ENCODE measurements at regions not wholly inside any gene's neighbourhood (a gene's known extent, or its start where the extent isn't known, plus 50 kb on each side); places are given as distances from the start of the nearest gene placed in this dataset.

GRCh38 chr18:993560-993959, 88.9 kb downstream of the ADCYAP1 start:
- TF ChIP-seq CTCF (conservative IDR thresholded peaks at IDR 0.05), result no peak
- no peak for DNase-seq
- Mint-ChIP-seq H3K9me3 (peaks cover 20% of the 10 kb centered on the region), H3K4me3 (no peak overlapping the region), H3K36me3 (ENCODE audit: low read depth) (peaks cover 17% of the 10 kb centered on the region), H3K27me3 (ENCODE audit: insufficient read depth) (no peaks in the 10 kb centered on the region), H3K4me1 (no peaks in the 10 kb centered on the region), H3K27ac (no peak overlapping the region)
- 87 to 89% methylated on average over 3 of the region's 3 CpGs for WGBS, 2 experiments (ENCODE audit: insufficient coverage in 1 of 2, insufficient read length in 1 of 2)
- Histone ChIP-seq H3K27ac (ENCODE audit: low read depth, low read length) (no peak overlapping the region), H3K9me3 (ENCODE audit: control insufficient read depth, low read length) (no peaks in the 10 kb centered on the region), H3K27me3 (ENCODE audit: control insufficient read depth, insufficient read depth, low read length, poor library complexity, severe bottlenecking) (no peaks in the 10 kb centered on the region), H3K9ac (ENCODE audit: extremely low read depth, low read length, poor library complexity, severe bottlenecking) (no peak overlapping the region), H3K4me3 (ENCODE audit: low read length) (no peak overlapping the region), H3K4me1 (ENCODE audit: control insufficient read depth, insufficient read depth, low read length) (no peaks in the 10 kb centered on the region), H3K36me3 (ENCODE audit: control insufficient read depth, insufficient read depth, low read length) (no peaks in the 10 kb centered on the region)

GRCh38 chr18:995629-996028, 91.0 kb downstream of the ADCYAP1 start:
- Histone ChIP-seq H3K36me3 (ENCODE audit: control insufficient read depth, insufficient read depth, low read length) (no peaks in the 10 kb centered on the region), H3K9ac (ENCODE audit: extremely low read depth, low read length, poor library complexity, severe bottlenecking) (no peak overlapping the region), H3K27me3 (ENCODE audit: control insufficient read depth, insufficient read depth, low read length, poor library complexity, severe bottlenecking) (no peaks in the 10 kb centered on the region), H3K4me1 (ENCODE audit: control insufficient read depth, insufficient read depth, low read length) (no peaks in the 10 kb centered on the region), H3K4me3 (ENCODE audit: low read length) (no peak overlapping the region), H3K27ac (ENCODE audit: low read depth, low read length) (no peak overlapping the region), H3K9me3 (ENCODE audit: control insufficient read depth, low read length) (no peaks in the 10 kb centered on the region)
- DNase-seq, result no peak
- no peak overlapping the region for H3K4me3 Mint-ChIP-seq
- TF ChIP-seq CTCF (conservative IDR thresholded peaks at IDR 0.05), result no peak
- H3K36me3 Mint-ChIP-seq (ENCODE audit: low read depth), result peaks cover 17% of the 10 kb centered on the region
- no peaks in the 10 kb centered on the region for H3K27me3 Mint-ChIP-seq (ENCODE audit: insufficient read depth)
- WGBS, 2 experiments (ENCODE audit: insufficient coverage in 1 of 2, insufficient read length in 1 of 2), result 84% methylated on average over 2 of the region's 2 CpGs; no CpG with 5 or more reads in 1 of the 2 experiments
- peaks cover 20% of the 10 kb centered on the region for H3K9me3 Mint-ChIP-seq
- no peaks in the 10 kb centered on the region for H3K4me1 Mint-ChIP-seq
- no peak overlapping the region for H3K27ac Mint-ChIP-seq

- no peaks in the 10 kb centered on the region for H3K36me3 ChIP-seq (ENCODE audit: control insufficient read depth, insufficient read depth, low read length)
- DNase-seq, result no peak
- 89% methylated on average over 1 of the region's 1 CpG; no CpG with 5 or more reads in 1 of the 2 experiments for WGBS, 2 experiments (ENCODE audit: insufficient coverage in 1 of 2, insufficient read length in 1 of 2)
Observed at GRCh38 chr18:997499-997898, 92.8 kb downstream of the ADCYAP1 start.

More at GRCh38 chr18:997499-997898, 92.8 kb downstream of the ADCYAP1 start:
- Histone ChIP-seq H3K27ac (ENCODE audit: low read depth, low read length) (no peak overlapping the region), H3K4me3 (ENCODE audit: low read length) (no peak overlapping the region), H3K9me3 (ENCODE audit: control insufficient read depth, low read length) (no peaks in the 10 kb centered on the region), H3K9ac (ENCODE audit: extremely low read depth, low read length, poor library complexity, severe bottlenecking) (no peak overlapping the region), H3K27me3 (ENCODE audit: control insufficient read depth, insufficient read depth, low read length, poor library complexity, severe bottlenecking) (no peaks in the 10 kb centered on the region), H3K4me1 (ENCODE audit: control insufficient read depth, insufficient read depth, low read length) (no peaks in the 10 kb centered on the region)
- no peaks in the 10 kb centered on the region for H3K27me3 Mint-ChIP-seq (ENCODE audit: insufficient read depth)
- no peak overlapping the region for H3K4me3 Mint-ChIP-seq
- H3K4me1 Mint-ChIP-seq, result no peaks in the 10 kb centered on the region
- H3K36me3 Mint-ChIP-seq (ENCODE audit: low read depth), result peaks cover 17% of the 10 kb centered on the region
- H3K27ac Mint-ChIP-seq, result no peak overlapping the region
- no peak for TF ChIP-seq CTCF (conservative IDR thresholded peaks at IDR 0.05)
- H3K9me3 Mint-ChIP-seq, result peaks cover 17% of the 10 kb centered on the region
